Progenitor cell of endocrine pancreas (in vitro differentiated cells): ENCODE measurements at regions not wholly inside any gene's neighbourhood (a gene's known extent, or its start where the extent isn't known, plus 50 kb on each side); places are given as distances from the start of the nearest gene placed in this dataset.

Experiments used
- DNase-seq: peaks from one replicate; pipeline ENCODE4 v3.0.0; 2021; ENCODE audit warnings: low spot score; ENCODE audit not compliant: unreplicated experiment
- H3K27ac Mint-ChIP-seq: 2 replicates; pipeline ENCODE4 v1.8.0; 2021; ENCODE audit warnings: mild to moderate bottlenecking, moderate library complexity, mixed read lengths
- H3K27me3 Mint-ChIP-seq: 2 replicates; pipeline ENCODE4 v1.8.0; 2021; ENCODE audit warnings: mixed read lengths
- H3K36me3 Mint-ChIP-seq: 2 replicates; pipeline ENCODE4 v1.8.0; 2022; ENCODE audit warnings: mixed read lengths; ENCODE audit not compliant: insufficient read depth
- H3K4me1 Mint-ChIP-seq: 2 replicates; pipeline ENCODE4 v1.8.0; 2021; ENCODE audit warnings: low read depth, mixed read lengths
- H3K4me3 Mint-ChIP-seq: 2 replicates; pipeline ENCODE4 v1.8.0; 2021; ENCODE audit warnings: low read depth, mild to moderate bottlenecking, moderate library complexity, mixed read lengths
- H3K9me3 Mint-ChIP-seq: 2 replicates; pipeline ENCODE4 v1.8.0; 2021; ENCODE audit warnings: low read depth, mixed read lengths
- TF ChIP-seq, protein P1 (sequence below): fragments of 200-600 bp; sonication (generic); IDR thresholded peaks from one replicate; pipeline ENCODE4 v1.5.0; 2021; ENCODE audit warnings: antibody characterized with exemption, mild to moderate bottlenecking; ENCODE audit not compliant: unreplicated experiment

DNA sequence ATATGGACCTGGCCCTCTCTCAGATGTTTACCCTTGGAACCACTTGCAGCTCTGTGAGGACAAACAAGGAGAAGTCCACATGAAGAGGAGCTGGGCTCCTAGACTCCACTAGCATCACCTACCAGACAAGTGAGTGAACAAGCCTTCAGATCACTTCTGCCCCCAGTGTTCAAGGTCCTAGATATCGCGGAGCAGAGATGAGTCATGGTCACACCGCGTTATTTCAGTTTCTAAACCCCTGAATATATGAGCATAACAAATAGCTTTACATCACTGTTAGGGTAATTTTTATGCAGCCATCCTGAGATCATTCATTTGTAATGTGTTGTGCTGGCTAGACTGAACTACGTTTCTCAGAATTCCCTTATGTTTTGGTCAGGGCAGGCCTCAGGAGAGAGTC, 77.0 kb upstream of the DAP start:
- peaks cover under 1% of the 10 kb centered on the region for H3K4me1 Mint-ChIP-seq
- peaks cover 5% of the 10 kb centered on the region for H3K9me3 Mint-ChIP-seq
- no peak for DNase-seq
- H3K4me3 Mint-ChIP-seq, result no peak overlapping the region
- TF ChIP-seq, protein P1, sequence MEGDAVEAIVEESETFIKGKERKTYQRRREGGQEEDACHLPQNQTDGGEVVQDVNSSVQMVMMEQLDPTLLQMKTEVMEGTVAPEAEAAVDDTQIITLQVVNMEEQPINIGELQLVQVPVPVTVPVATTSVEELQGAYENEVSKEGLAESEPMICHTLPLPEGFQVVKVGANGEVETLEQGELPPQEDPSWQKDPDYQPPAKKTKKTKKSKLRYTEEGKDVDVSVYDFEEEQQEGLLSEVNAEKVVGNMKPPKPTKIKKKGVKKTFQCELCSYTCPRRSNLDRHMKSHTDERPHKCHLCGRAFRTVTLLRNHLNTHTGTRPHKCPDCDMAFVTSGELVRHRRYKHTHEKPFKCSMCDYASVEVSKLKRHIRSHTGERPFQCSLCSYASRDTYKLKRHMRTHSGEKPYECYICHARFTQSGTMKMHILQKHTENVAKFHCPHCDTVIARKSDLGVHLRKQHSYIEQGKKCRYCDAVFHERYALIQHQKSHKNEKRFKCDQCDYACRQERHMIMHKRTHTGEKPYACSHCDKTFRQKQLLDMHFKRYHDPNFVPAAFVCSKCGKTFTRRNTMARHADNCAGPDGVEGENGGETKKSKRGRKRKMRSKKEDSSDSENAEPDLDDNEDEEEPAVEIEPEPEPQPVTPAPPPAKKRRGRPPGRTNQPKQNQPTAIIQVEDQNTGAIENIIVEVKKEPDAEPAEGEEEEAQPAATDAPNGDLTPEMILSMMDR, result no peak
- no peaks in the 10 kb centered on the region for H3K36me3 Mint-ChIP-seq
- no peak overlapping the region for H3K27ac Mint-ChIP-seq
- peaks cover 3% of the 10 kb centered on the region for H3K27me3 Mint-ChIP-seq

DNA sequence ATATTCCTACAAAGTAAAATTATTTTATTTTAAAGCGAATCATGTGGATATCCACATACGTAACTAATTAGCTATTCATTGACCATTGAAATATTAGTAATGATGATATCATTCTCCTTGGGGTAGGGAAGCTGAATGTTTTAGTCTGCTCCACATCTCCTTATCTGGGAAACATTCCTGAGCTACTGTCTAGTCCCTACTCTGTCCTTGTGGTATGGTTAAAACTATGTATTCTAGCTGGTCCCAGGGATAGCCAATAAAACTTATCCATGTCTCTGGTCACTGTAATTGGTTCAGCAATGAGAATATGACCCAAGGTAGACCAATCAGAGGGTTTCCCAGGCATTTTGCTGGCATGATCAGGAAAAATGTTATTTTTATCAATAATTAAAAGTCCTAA, 76.0 kb upstream of the DAP start:
- no peak for DNase-seq
- TF ChIP-seq, protein P1, result no peak
- H3K9me3 Mint-ChIP-seq, result no peaks in the 10 kb centered on the region
- H3K36me3 Mint-ChIP-seq, result no peaks in the 10 kb centered on the region
- H3K27me3 Mint-ChIP-seq, result peaks cover 5% of the 10 kb centered on the region
- H3K4me1 Mint-ChIP-seq, result peaks cover 1% of the 10 kb centered on the region
- no peak overlapping the region for H3K27ac Mint-ChIP-seq
- no peak overlapping the region for H3K4me3 Mint-ChIP-seq

DNA sequence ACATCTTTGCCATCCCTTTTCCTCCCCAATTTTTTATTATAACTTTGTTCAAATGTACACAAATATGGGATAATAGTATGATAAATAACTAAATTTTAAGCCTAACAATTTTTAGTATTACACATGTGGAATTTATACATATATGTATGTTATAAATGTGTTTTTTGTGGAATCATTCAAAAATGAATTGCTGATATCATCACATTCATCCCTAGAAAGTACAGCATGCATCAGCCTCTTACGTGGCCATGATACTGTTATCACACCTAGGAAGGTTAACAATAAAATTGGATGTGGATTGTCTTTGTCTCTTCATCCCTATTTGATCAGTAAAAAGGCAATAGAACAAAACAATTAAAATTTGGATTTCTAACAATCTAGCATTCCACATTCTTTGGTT, 73.7 kb upstream of the DAP start:
- no peak overlapping the region for H3K4me3 Mint-ChIP-seq
- no peak overlapping the region for H3K27ac Mint-ChIP-seq
- H3K9me3 Mint-ChIP-seq, result no peaks in the 10 kb centered on the region
- TF ChIP-seq, protein P1, result no peak
- H3K27me3 Mint-ChIP-seq, result peaks cover 5% of the 10 kb centered on the region
- no peaks in the 10 kb centered on the region for H3K36me3 Mint-ChIP-seq
- H3K4me1 Mint-ChIP-seq, result peaks cover 1% of the 10 kb centered on the region
- no peak for DNase-seq

DNA sequence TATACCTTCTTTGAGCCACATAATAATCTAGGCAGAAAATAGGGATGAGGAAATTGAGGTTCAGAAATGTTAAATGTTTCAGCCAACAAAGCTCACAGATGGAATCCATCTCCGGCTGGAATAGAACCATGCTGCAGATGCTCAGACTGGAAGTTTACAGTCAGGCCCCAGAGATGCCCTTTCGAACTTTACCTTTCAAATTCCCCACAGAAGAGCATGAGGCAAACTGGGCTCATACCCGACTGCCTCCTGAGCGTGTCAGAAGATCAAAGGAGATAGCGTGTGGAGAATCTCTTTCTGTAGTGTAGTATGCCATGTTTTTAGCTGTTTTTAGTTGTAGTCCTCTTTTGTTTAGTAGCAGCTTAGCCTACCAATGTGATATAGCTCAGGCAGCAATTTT, 72.0 kb upstream of the DAP start:
- Mint-ChIP-seq H3K27me3 (peaks cover 5% of the 10 kb centered on the region), H3K4me1 (peaks cover 5% of the 10 kb centered on the region), H3K27ac (no peak overlapping the region), H3K36me3 (no peaks in the 10 kb centered on the region), H3K9me3 (no peaks in the 10 kb centered on the region), H3K4me3 (no peak overlapping the region)
- TF ChIP-seq, protein P1, result no peak
- DNase-seq, result no peak

DNA sequence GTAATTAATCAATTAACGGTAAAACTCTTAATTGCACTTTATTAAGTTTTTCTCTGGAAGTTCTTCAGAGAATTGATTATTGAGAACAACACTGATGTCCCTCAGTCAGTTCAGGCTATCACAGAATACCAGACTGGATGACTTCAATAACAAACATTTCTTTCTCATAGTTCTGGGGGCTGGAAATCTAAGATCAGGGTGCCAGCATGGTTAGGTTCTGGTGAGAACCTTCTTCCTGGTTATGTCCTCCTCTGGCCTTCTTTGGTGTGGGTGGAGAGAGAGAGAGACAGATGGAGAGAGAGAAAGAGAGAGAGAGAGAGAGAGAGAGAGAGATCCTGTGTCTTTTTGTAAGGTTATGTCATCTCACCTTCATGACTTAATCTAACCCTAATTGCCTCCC, 71.4 kb upstream of the DAP start:
- Mint-ChIP-seq H3K9me3 (no peaks in the 10 kb centered on the region), H3K4me3 (no peak overlapping the region), H3K36me3 (no peaks in the 10 kb centered on the region), H3K27me3 (peaks cover 5% of the 10 kb centered on the region), H3K27ac (no peak overlapping the region), H3K4me1 (peaks cover 5% of the 10 kb centered on the region)
- TF ChIP-seq, protein P1, result no peak
- no peak for DNase-seq
